ENCODE measurements at regions not wholly inside any gene's neighbourhood (a gene's known extent, or its start where the extent isn't known, plus 50 kb on each side); places are given as distances from the start of the nearest gene placed in this dataset.

GRCh38 chr2:4077017-4077416, 373.6 kb downstream of the DCDC2C start:
- DNase-seq (ENCODE audit: low spot score) = no peak
- no peak for TF ChIP-seq CTCF (IDR thresholded peaks at IDR 0.05; ENCODE audit: extremely low read depth, missing control alignments)

- no peak for TF ChIP-seq CTCF (IDR thresholded peaks at IDR 0.05; ENCODE audit: extremely low read depth, missing control alignments)
- DNase-seq (ENCODE audit: low spot score) = no peak
Observed at GRCh38 chr2:4085186-4085585, 381.8 kb downstream of the DCDC2C start.

GRCh38 chr2:4090668-4091630, 387.6 kb downstream of the DCDC2C start:
- no peak for TF ChIP-seq CTCF (IDR thresholded peaks at IDR 0.05; ENCODE audit: extremely low read depth, missing control alignments)
- DNase-seq (ENCODE audit: low spot score) = no peak

GRCh38 chr2:4091869-4092268, 388.5 kb downstream of the DCDC2C start:
- no peak for DNase-seq (ENCODE audit: low spot score)
- TF ChIP-seq CTCF (IDR thresholded peaks at IDR 0.05; ENCODE audit: extremely low read depth, missing control alignments) = no peak

- no peak for TF ChIP-seq CTCF (IDR thresholded peaks at IDR 0.05; ENCODE audit: extremely low read depth, missing control alignments)
- no peak for DNase-seq (ENCODE audit: low spot score)
Observed at GRCh38 chr2:4094743-4095142, 391.4 kb downstream of the DCDC2C start.

GRCh38 chr2:4096978-4097766, 393.8 kb downstream of the DCDC2C start:
- TF ChIP-seq CTCF (IDR thresholded peaks at IDR 0.05; ENCODE audit: extremely low read depth, missing control alignments) = no peak

GRCh38 chr2:4098137-4098536, 394.8 kb downstream of the DCDC2C start:
- DNase-seq (ENCODE audit: low spot score) = no peak
- no peak for TF ChIP-seq CTCF (IDR thresholded peaks at IDR 0.05; ENCODE audit: extremely low read depth, missing control alignments)

More at GRCh38 chr2:4096978-4097766, 393.8 kb downstream of the DCDC2C start:
- no peak for DNase-seq (ENCODE audit: low spot score)

All from GM20000 (cell line).